SU-DHL-6 (cell line): ENCODE measurements at regions not wholly inside any gene's neighbourhood (a gene's known extent, or its start where the extent isn't known, plus 50 kb on each side); places are given as distances from the start of the nearest gene placed in this dataset.

Source experiments
- CTCF ChIP-seq: fragments of 200-600 bp; sonication (generic); IDR thresholded peaks from one replicate; pipeline ENCODE4 v1.5.1; 2017; ENCODE audit warnings: antibody characterized with exemption, mild to moderate bottlenecking, low read length, moderate library complexity; ENCODE audit not compliant: insufficient read depth, poor library complexity, severe bottlenecking
- EZH2phosphoT487 ChIP-seq: fragments of 200-600 bp; sonication (generic), shearing (Covaris generic); conservative IDR thresholded peaks from 2 replicates; pipeline ENCODE4 v1.6.1; 2018; ENCODE audit warnings: mild to moderate bottlenecking, antibody characterized with exemption, low read length, moderate library complexity, mixed read lengths

- no peak for TF ChIP-seq CTCF
- TF ChIP-seq EZH2phosphoT487, result no peak
Observed at GRCh38 chr10:56596257-56596656, 235.2 kb upstream of the ZWINT start.
